GM19328 (cell line): ENCODE measurements at regions not wholly inside any gene's neighbourhood (a gene's known extent, or its start where the extent isn't known, plus 50 kb on each side); places are given as distances from the start of the nearest gene placed in this dataset.
"Not testable (repeated sequence)": the region's sequence is repeated elsewhere in the genome, so short reads cannot be mapped to it uniquely, and the experiment has no call there.

Experiments
- ATAC-seq: cut with Tn5 transposase; IDR thresholded peaks from one replicate; pipeline ENCODE4 v1.9.1; 2021; ENCODE audit warnings: mild to moderate bottlenecking, moderate library complexity; ENCODE audit not compliant: unreplicated experiment

GRCh38 chr2:359047-359446 is 71.2 kb upstream of the ALKAL2 start:
- ATAC-seq: no peak

- no peak for ATAC-seq
These were observed 69.9 kb upstream of the ALKAL2 start for GRCh38 chr2:357811-358210.

GRCh38 chr2:356304-356703 is 68.4 kb upstream of the ALKAL2 start:
- ATAC-seq: not testable (repeated sequence)

- ATAC-seq: no peak
These were observed 67.9 kb upstream of the ALKAL2 start for GRCh38 chr2:355773-356172.

- no peak for ATAC-seq
These were observed 64.8 kb upstream of the ALKAL2 start for GRCh38 chr2:352696-353095.

- no peak for ATAC-seq
These were observed 61.5 kb upstream of the ALKAL2 start for GRCh38 chr2:349390-349789.

- ATAC-seq: no peak
These were observed 60.5 kb upstream of the ALKAL2 start for GRCh38 chr2:348361-348916.

- no peak for ATAC-seq
These were observed 56.9 kb upstream of the ALKAL2 start for GRCh38 chr2:344811-345210.

- no peak for ATAC-seq
These were observed 55.5 kb upstream of the ALKAL2 start for GRCh38 chr2:343355-343754.

GRCh38 chr2:341912-342311 is 54.0 kb upstream of the ALKAL2 start:
- no peak for ATAC-seq

GRCh38 chr2:341017-341542 is 53.2 kb upstream of the ALKAL2 start:
- ATAC-seq: no peak
